ENCODE measurements at regions not wholly inside any gene's neighbourhood (a gene's known extent, or its start where the extent isn't known, plus 50 kb on each side); places are given as distances from the start of the nearest gene placed in this dataset.

DNA sequence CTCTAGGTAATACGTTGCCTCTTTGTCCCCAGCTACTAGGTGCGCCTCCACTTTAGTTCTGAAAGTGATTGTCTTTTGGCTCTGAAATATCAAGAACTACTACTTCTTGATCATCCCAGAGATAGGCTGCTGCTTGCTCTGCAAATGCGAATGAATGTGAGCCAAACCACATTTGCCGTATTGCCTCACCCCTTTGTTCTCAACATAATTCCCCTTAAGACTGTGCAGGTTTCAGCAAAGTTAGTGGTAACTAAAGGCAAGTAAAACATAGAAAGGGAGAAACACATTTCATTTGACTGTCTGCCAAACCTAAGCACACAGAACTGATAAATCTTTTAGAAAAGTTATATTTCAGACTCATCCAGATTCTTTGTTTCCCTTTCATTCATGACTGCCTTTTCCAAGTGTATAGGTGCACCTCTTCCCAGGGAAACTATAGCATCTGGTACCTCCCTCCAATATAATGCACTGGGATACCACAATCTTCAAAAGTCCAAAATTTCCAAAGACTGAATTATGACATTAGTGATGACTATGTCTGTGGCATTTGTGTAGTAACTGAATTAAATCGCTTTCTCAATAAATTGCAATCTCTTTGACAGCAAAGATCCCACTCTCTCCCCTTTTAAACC is 720.6 kb upstream of the CBLB start:
- TF ChIP-seq CTCF (conservative IDR thresholded peaks at IDR 0.05) (no peak), ZFX (IDR thresholded peaks at IDR 0.05) (no peak)
